Activated naive CD4-positive, alpha-beta T cell treated with anti-CD3 and anti-CD28 coated beads, Interleukin-2, amount 50 U/mL, for 72 hours (primary cell): ENCODE measurements at regions not wholly inside any gene's neighbourhood (a gene's known extent, or its start where the extent isn't known, plus 50 kb on each side); places are given as distances from the start of the nearest gene placed in this dataset.
"Not testable (repeated sequence)": the region's sequence is repeated elsewhere in the genome, so short reads cannot be mapped to it uniquely, and the experiment has no call there.

Experiments
- ATAC-seq, 2 donors: fragments of 150-1000 bp; cut with Tn5 transposase; 2 replicates each; pipeline ENCODE4 v1.10.0; 2021; ENCODE audit warnings: mild to moderate bottlenecking in 2 of 2, moderate library complexity in 2 of 2
- DNase-seq, 2 donors: peaks; one replicate each; pipeline ENCODE4 v3.0.0; 2021 to 2022; ENCODE audit warnings: low spot score in 2 of 2
- H3K27ac Mint-ChIP-seq, 2 donors: one replicate each; pipeline ENCODE4 v1.8.0; 2022; ENCODE audit warnings: mild to moderate bottlenecking in 2 of 2, mixed read lengths in 2 of 2
- H3K36me3 Mint-ChIP-seq, 2 donors: one replicate each; pipeline ENCODE4 v1.8.0; 2022; ENCODE audit warnings: mixed read lengths in 2 of 2
- H3K9me3 Mint-ChIP-seq, 2 donors: one replicate each; pipeline ENCODE4 v1.8.0; 2022; ENCODE audit warnings: mixed read lengths in 2 of 2

DNA sequence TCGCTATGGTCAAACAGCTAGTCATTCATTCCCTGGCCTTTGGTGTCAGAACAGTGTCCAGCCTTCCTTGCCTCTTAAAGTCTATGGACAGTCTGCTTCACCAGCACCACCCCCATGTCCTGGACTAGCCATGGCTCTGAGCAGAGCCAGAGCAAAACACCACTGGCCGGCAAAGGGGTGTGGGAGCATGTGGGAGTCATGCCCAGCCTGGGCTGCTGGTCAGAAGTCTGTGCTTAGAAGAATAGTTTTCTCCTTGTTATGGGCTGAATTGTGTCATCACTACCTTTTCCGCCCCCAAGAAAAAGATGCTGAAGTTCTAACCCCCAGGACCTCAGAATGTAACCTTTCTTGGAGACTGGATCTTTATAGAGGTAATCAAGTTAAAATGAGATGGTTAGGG lies 132.9 kb upstream of the LPP start:
- Mint-ChIP-seq H3K27ac (peak overlapping the region in 1 of 2 donors; percentile 25), H3K36me3 (peaks cover 0 to 9% of the 10 kb centered on the region in 2 donors), H3K9me3 (peaks cover 0 to 9% of the 10 kb centered on the region in 2 donors)
- DNase-seq (no peak), ATAC-seq (no peak)

DNA sequence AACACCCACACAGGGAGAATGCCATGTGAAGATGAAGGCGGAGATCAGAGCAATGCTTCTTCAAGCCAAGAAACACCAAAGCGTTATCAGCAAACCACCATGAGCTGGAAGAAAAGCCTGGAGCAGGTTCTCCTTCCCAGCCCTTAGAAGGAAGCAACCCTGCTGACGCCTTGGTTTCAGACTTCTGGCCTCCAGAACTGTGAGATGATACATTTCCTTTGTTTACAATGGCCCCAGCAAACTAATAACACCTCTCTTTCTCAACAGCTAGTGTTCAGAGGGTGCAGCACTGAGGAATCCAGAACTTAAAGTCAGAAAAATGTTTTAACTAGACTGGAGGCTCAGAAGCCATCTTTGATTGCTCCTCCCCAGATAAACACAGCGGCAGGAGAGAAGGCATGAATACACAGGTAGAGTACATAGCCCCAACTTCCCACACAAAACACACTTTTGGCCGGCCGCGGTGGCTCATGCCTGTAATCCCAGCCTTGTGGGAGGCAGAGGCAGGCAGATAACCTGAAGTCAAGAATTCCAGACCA lies 132.4 kb upstream of the LPP start:
- peaks cover 0 to 9% of the 10 kb centered on the region in 2 donors for H3K36me3 Mint-ChIP-seq
- DNase-seq: no peak

DNA sequence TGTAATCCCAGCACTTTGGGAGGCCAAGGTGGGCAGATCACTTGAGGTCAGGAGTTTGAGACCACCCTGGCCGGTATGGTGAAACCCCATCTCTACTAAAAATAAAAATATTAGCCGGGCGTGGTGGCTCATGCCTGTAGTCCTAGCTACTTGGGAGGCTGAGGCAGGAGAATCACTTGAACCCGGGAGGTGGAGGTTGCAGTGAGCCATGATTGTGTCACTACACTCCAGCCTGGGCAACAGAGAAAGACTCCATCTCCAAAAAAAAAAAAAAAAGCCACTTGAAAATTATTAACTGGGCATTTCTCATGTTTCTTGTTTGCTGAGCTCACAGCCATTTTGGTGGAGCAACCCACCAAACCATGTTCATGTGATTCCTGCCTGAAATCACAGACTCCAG lies 131.1 kb upstream of the LPP start:
- DNase-seq, ATAC-seq, H3K9me3 Mint-ChIP-seq, H3K36me3 Mint-ChIP-seq, H3K27ac Mint-ChIP-seq: not testable (repeated sequence)

More for the DNA sequence above, 132.4 kb upstream of the LPP start:
- no peak overlapping the region for H3K27ac Mint-ChIP-seq
- ATAC-seq: no peak
- peaks cover 0 to 9% of the 10 kb centered on the region in 2 donors for H3K9me3 Mint-ChIP-seq

DNA sequence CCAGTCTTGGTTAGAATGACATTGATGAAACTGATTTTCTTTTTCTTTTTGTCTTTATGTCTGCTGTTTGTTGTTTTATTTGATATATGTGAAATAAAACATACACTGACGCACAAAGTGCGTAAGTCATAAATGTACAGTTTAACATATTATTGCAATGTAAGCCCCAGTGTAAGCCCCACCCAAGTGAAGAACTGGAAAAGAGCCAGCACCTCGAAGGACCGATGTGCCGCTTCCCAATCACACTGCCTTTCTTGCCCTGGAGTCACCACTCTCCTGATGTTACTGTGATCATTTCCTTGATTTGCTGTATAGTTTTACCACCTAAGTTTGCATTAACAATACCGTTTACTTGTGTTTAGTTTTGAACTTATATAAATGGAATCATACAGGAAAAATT lies 128.4 kb upstream of the LPP start:
- ATAC-seq: no peak
- H3K27ac Mint-ChIP-seq: no peak overlapping the region
- DNase-seq: no peak
- peaks cover 0 to 3% of the 10 kb centered on the region in 2 donors for H3K9me3 Mint-ChIP-seq
- peaks cover 0 to 9% of the 10 kb centered on the region in 2 donors for H3K36me3 Mint-ChIP-seq

DNA sequence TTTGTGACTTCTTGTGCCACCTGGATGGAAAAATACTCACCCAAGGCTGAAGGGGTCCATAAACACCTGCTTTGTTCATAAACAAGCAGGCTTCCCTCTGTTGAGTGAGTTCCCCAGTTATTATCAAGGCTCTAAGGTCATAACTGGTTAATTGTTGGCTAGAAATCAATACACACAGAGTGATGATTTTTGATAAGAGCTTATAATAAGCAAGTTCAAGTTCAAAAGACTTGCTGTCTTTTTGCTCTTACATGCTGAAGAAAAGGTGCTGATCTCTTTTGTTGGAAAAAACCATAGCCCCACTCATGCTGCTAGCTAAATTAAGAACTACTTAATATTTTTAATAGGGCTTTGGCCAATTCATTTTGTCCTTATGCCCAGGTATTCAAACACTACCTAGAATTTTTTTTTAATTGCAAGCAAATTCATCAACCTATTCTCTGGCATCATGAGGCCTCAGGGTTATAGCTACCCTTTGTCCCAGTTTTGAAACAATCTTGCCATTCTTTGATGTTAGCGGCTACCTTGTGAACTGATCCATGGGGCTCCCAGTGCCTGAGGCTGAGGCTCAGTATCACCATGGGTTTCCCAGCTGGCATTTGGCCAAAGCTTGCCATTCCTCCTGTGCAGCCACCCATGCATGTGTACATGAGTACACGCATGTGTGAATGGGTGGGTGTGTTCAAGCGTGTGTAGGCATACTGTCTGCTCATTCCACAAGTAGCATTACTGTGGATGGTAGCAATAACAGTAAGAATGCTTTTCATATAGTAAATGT lies 127.6 kb upstream of the LPP start:
- ATAC-seq (no peak), DNase-seq (no peak)
- H3K9me3 Mint-ChIP-seq: no peaks in the 10 kb centered on the region
- H3K36me3 Mint-ChIP-seq: peaks cover 0 to 1% of the 10 kb centered on the region in 2 donors
- H3K27ac Mint-ChIP-seq: no peak overlapping the region

DNA sequence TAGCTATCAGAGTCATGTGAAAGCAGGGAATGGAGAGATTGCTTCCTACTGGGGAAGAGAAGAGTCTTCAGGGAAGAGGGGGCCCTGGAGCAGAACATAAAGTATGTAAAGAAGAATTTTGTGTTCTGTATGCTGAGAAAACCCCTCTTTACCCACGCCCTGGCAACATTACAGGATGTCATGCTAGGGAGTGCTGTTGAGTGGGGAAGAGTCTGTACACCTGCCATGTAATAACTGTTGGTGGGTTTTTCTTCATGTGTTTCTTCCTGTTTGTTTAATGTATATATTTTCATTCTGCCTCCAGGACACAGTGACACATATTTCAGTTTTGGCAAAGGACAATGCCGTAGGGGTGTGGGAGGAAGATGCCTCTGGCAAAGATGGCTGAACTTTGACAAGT lies 122.8 kb upstream of the LPP start:
- peaks cover 0 to 17% of the 10 kb centered on the region in 2 donors for H3K9me3 Mint-ChIP-seq
- no peak overlapping the region for H3K27ac Mint-ChIP-seq
- DNase-seq: no peak
- ATAC-seq: no peak
- peaks cover 0 to 16% of the 10 kb centered on the region in 2 donors for H3K36me3 Mint-ChIP-seq

DNA sequence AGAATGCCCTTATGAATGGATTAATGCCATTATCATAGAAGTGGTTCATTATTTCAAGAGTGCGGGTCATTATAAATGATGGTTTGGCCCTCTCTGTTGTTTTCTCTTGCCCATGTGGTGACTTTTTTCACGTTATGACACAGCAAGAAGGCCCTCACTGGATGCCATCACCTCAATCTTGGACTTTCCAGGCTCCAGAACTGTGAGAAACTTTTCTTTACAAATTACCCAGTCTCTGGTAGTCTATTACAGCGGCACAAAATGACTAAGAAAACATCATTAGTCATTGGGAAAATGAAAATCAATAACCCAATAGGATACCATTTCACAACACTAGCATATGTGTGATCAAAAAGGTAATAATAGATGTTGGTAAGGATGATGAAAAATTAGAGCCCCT lies 119.0 kb upstream of the LPP start:
- Mint-ChIP-seq H3K9me3 (peaks cover 0 to 17% of the 10 kb centered on the region in 2 donors), H3K27ac (no peak overlapping the region), H3K36me3 (peaks cover 0 to 16% of the 10 kb centered on the region in 2 donors)
- DNase-seq: no peak
- ATAC-seq: no peak

DNA sequence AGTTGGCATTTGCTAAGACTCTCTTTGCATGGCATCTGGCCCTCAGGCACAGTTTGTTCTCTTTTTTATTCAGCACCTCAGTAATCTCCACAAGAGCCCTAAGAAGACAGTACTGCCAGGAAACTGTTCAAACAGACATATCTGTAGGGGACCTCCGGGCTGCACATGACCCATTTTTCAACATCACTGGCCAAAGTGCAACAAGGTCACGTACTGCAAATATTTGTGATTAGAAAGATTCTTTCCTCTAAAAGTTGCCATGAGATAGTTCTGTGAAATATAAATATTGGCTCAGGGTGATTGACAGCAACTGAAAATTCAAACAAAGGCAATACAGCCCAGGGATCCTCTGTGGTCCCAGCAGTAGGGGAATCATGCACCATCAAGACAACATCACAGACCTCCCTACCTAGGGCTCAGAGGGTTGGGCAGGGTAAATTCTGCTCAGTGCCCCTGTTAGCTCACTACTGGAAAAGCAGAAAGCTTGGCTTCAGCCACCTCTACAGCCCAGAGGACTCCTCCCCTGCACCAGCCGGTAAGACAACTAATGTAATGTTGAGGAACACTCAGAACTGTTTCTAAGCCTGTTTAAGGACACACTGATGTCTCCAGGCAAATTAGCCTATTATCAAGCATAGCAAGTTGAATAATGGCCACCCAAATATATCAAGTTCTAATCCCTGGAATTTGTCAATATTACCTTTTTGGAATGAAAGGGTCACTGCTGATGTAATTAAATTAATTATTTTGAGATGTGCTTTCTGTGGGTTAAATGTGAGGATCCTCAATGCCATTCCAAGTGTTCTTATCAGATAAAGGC lies 117.4 kb upstream of the LPP start:
- H3K9me3 Mint-ChIP-seq: peaks cover 0 to 20% of the 10 kb centered on the region in 2 donors

DNA sequence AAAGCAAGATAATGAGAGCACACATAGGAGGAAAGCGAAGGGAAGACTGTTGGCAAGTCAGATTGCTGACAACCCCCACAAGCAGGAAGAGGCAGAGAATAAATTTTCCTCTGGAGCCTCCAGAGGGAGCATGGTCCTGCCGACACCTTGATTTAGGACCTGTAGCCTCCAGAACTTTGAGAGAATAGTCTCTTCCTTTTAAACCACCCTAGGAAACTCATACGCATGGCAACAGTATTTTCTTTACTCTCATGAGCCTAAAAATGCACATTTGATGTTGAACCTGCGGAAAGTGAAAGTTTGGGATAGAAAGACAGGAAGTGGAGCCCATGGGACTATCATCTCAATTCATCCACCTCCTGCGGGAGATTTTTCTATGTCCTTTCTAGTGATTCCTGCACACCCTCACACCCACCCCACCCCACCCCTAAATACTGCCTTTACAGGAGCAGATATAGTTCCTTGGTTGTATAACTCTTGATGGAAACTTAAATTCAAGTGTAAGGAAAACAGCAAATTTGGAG lies 116.7 kb upstream of the LPP start:
- no peak for ATAC-seq

More for the DNA sequence above, 117.4 kb upstream of the LPP start:
- Mint-ChIP-seq H3K27ac (no peak overlapping the region), H3K36me3 (peaks cover 0 to 16% of the 10 kb centered on the region in 2 donors)
- DNase-seq (no peak), ATAC-seq (no peak)

DNA sequence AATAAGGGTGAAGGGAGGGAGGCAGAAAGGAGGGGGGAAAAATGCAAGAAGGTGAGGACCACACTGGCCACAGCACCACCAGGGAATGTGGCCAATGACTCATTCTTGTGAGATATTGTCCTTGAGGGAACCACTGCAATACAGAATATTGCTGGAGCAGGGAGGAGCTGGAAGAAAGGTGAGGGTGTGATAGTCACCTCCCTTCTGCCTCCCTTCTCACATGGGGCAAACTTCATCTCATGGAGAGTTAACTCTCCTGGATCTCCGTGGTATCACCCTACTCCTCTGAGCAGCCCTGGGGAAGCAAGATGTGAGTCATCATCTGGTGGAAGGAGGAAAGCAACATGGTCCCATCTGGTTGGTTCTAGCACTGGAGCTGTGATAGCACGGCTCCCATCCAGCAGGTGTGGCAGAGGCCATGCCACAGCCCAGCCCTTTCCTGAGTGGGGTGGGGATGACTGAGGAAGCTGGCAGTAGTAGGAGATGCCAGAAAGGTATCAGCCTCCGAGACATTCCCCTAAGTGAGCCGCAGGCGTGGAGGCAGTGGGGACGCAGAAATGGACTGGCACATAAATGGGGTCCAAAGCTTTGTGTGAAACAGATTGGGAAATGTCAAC lies 115.9 kb upstream of the LPP start:
- Mint-ChIP-seq H3K36me3 (peaks cover 0 to 7% of the 10 kb centered on the region in 2 donors), H3K9me3 (peaks cover 0 to 17% of the 10 kb centered on the region in 2 donors), H3K27ac (no peak overlapping the region)
- no peak for DNase-seq
- ATAC-seq: no peak

More for the DNA sequence above, 116.7 kb upstream of the LPP start:
- H3K36me3 Mint-ChIP-seq: peaks cover 0 to 13% of the 10 kb centered on the region in 2 donors
- peaks cover 0 to 17% of the 10 kb centered on the region in 2 donors for H3K9me3 Mint-ChIP-seq
- DNase-seq: no peak
- no peak overlapping the region for H3K27ac Mint-ChIP-seq

DNA sequence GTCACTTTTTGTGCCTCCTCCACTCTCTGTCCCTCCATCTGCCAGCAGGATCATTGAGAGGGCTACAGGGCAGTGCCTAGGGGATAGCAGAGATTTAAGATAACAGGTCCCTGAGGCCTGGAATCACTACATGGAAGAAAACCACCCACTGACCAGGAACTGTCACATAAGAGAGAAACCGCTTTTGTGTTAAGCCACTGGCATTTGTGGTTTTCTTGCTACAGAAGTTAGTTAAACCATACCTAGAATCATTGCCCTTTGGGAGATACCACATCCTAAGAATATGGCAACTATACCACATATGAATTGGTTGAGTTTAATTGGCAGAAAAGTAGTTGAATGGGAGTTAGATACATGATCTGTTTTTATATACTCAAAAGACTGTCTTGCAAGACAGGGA lies 112.8 kb upstream of the LPP start:
- Mint-ChIP-seq H3K9me3 (peaks cover 0 to 5% of the 10 kb centered on the region in 2 donors), H3K36me3 (no peaks in the 10 kb centered on the region), H3K27ac (no peak overlapping the region)
- ATAC-seq: peak in 1 of 2 donors; percentile 59
- DNase-seq: no peak

DNA sequence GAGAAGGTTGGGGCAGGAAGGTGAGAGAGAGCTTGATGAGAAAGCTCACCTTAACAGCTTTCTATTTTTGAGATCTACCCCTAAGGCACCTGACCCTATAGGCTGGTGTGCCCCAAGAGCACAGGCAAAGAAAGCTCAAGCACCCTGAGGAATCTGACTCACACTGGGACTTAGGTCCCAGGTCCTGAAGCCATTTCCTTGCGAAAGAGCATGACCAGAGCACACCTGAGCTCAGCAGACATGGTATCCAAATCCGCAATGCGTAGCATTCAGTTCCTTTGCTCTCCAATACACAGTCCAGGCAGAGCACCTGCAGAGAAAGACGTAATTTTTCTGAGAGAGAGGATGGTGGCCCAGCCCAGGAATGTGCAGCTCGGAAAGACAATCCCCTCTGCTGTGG lies 112.1 kb upstream of the LPP start:
- Mint-ChIP-seq H3K9me3 (peaks cover 0 to 5% of the 10 kb centered on the region in 2 donors), H3K27ac (peak overlapping the region in 1 of 2 donors; percentile 34), H3K36me3 (no peaks in the 10 kb centered on the region)
- ATAC-seq: no peak
- no peak for DNase-seq

DNA sequence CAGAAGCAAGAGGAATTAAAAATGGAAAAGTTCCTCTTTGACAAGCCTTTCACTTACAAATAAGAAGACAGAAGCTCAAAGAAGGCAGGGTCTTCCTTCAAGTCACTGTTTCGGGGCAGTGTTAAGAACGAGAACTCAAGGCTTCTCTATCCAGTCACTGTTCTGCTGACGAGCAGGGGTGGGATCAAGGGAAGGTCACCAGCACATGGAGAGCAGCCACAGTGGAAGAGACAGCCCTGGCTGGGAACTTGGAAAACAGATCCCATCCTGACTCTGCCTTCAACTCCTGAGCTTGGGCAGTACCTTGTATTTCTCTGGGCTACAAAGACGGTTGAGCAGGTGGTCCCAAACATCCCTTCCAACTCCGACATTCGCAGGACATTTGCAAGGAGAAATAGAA lies 111.5 kb upstream of the LPP start:
- ATAC-seq: no peak
- H3K27ac Mint-ChIP-seq: peak overlapping the region in 1 of 2 donors; percentile 34
- no peak for DNase-seq
- no peaks in the 10 kb centered on the region for H3K36me3 Mint-ChIP-seq
- peaks cover 0 to 5% of the 10 kb centered on the region in 2 donors for H3K9me3 Mint-ChIP-seq

DNA sequence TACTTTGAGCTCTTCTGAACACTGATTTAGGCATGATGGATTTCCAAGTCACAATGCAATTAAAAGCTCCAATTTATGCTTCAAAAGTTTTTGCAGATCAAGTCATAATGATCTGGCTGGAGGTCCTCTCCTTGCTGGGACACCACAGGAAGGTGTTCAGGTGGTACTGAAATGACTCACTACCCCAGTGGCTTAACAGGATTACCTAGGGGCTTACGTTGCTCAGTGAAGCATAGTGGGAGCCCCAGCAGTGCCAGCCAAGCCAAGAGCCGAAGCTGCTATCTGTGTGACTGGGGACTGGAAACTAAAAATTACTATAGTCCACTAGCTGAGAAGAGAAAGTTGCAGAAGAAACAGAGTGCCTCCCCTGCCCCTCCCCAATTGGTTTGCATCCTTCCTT lies 110.1 kb upstream of the LPP start:
- ATAC-seq (peak; percentile 62 to 82), DNase-seq (no peak)
- H3K9me3 Mint-ChIP-seq: peaks cover 0 to 5% of the 10 kb centered on the region in 2 donors
- H3K27ac Mint-ChIP-seq: no peak overlapping the region
- no peaks in the 10 kb centered on the region for H3K36me3 Mint-ChIP-seq

DNA sequence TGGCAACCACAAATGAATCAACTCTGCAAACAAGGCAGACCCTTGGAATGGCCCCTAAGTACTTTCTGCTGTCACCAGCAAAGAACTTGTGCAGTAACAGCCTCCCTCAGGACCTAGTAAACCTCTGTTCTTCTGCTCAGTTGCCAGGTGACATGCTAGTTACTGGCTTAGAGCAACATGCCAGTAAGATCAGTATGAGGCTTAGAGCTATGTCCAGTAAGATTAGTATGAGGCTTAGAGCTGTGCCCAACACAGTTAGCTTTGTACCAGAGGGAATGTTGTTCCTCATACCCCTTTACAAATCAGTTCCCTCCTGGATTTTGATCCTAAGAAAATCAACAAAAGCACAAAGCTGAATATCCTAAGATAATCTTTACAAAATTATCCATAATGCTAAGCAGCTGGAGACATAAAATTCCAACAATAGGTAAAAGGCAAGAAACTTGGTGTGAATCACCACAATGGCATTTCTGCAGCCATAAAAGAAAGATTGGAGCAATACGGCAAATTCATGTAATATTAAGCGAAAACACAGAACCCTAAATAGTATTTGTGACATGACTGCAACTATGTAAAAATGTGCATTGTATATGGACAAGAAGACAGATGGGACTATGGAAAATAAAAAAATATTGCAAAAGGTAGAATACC lies 107.3 kb upstream of the LPP start:
- DNase-seq (no peak), ATAC-seq (no peak)
- Mint-ChIP-seq H3K36me3 (no peaks in the 10 kb centered on the region), H3K27ac (no peak overlapping the region), H3K9me3 (no peaks in the 10 kb centered on the region)

DNA sequence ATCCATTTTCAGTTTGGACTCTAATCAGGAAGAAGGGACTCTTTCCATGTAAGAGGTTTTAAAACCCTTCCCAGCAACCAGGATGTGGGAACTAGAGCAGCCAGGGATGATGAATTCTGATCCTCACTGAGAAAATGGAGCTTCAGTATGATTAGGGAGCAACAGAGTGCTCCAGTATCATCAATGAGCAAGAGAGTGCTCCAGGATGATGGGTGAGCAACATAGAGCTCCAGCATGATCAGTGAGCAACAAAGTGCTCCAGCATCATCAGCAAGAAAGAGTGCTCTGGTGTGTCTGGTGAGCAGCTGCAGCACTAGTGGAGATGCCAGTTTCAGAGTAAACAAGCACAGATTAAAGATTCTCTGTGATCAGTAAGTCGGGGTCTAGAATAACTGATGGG lies 106.4 kb upstream of the LPP start:
- Mint-ChIP-seq H3K9me3 (no peaks in the 10 kb centered on the region), H3K36me3 (no peaks in the 10 kb centered on the region), H3K27ac (no peak overlapping the region)
- ATAC-seq: no peak
- DNase-seq: no peak
